Glutamatergic neuron (in vitro differentiated cells): ENCODE measurements at regions not wholly inside any gene's neighbourhood (a gene's known extent, or its start where the extent isn't known, plus 50 kb on each side); places are given as distances from the start of the nearest gene placed in this dataset.

Source experiments
- DNase-seq: peaks from one replicate; pipeline ENCODE4 v3.0.0; 2022
- H3K27ac Mint-ChIP-seq: one replicate; pipeline ENCODE4 v1.8.0; 2020; ENCODE audit warnings: mild to moderate bottlenecking, mixed read lengths, inconsistent platforms; ENCODE audit not compliant: unreplicated experiment
- H3K27me3 Mint-ChIP-seq: one replicate; pipeline ENCODE4 v1.8.0; 2020; ENCODE audit warnings: mild to moderate bottlenecking, moderate library complexity, mixed read lengths, inconsistent platforms; ENCODE audit not compliant: unreplicated experiment
- H3K36me3 Mint-ChIP-seq: one replicate; pipeline ENCODE4 v1.8.0; 2020; ENCODE audit warnings: mild to moderate bottlenecking, mixed read lengths, inconsistent platforms; ENCODE audit not compliant: unreplicated experiment
- H3K4me1 Mint-ChIP-seq: one replicate; pipeline ENCODE4 v1.8.0; 2020; ENCODE audit warnings: mild to moderate bottlenecking, low read depth, mixed read lengths, inconsistent platforms; ENCODE audit not compliant: unreplicated experiment
- H3K4me3 Mint-ChIP-seq: one replicate; pipeline ENCODE4 v1.8.0; 2020; ENCODE audit warnings: mild to moderate bottlenecking, mixed read lengths, inconsistent platforms; ENCODE audit not compliant: unreplicated experiment
- H3K9me3 Mint-ChIP-seq: one replicate; pipeline ENCODE4 v1.8.0; 2020; ENCODE audit warnings: mild to moderate bottlenecking, moderate library complexity, mixed read lengths, inconsistent platforms; ENCODE audit not compliant: unreplicated experiment
- CTCF ChIP-seq: fragments of 200-600 bp; sonication (generic); IDR thresholded peaks from one replicate; pipeline ENCODE4 v1.5.0; 2021; ENCODE audit not compliant: partially characterized antibody, unreplicated experiment

- H3K36me3 Mint-ChIP-seq = no peaks in the 10 kb centered on the region
- H3K27me3 Mint-ChIP-seq = no peaks in the 10 kb centered on the region
- no peak for DNase-seq
- no peak overlapping the region for H3K27ac Mint-ChIP-seq
- H3K4me1 Mint-ChIP-seq = no peaks in the 10 kb centered on the region
- no peaks in the 10 kb centered on the region for H3K9me3 Mint-ChIP-seq
- no peak overlapping the region for H3K4me3 Mint-ChIP-seq
- no peak for TF ChIP-seq CTCF
Measured at GRCh38 chr3:5841599-5841998, 654.1 kb downstream of the EDEM1 start.

- Mint-ChIP-seq H3K9me3 (no peaks in the 10 kb centered on the region), H3K4me3 (no peak overlapping the region), H3K27me3 (peaks cover 4% of the 10 kb centered on the region), H3K4me1 (no peaks in the 10 kb centered on the region), H3K27ac (no peak overlapping the region), H3K36me3 (no peaks in the 10 kb centered on the region)
- TF ChIP-seq CTCF = no peak
- DNase-seq = no peak
Measured at GRCh38 chr3:5846261-5846660, 658.8 kb downstream of the EDEM1 start.

- H3K27me3 Mint-ChIP-seq = no peaks in the 10 kb centered on the region
- H3K4me3 Mint-ChIP-seq = no peak overlapping the region
- TF ChIP-seq CTCF = no peak
- no peaks in the 10 kb centered on the region for H3K36me3 Mint-ChIP-seq
- H3K9me3 Mint-ChIP-seq = no peaks in the 10 kb centered on the region
- no peaks in the 10 kb centered on the region for H3K4me1 Mint-ChIP-seq
- DNase-seq = no peak
- no peak overlapping the region for H3K27ac Mint-ChIP-seq
Measured at GRCh38 chr3:5861151-5861550, 673.6 kb downstream of the EDEM1 start.

- DNase-seq = no peak
- Mint-ChIP-seq H3K27ac (no peak overlapping the region), H3K36me3 (peaks cover 4% of the 10 kb centered on the region), H3K4me1 (no peaks in the 10 kb centered on the region), H3K9me3 (no peaks in the 10 kb centered on the region), H3K4me3 (no peak overlapping the region), H3K27me3 (no peaks in the 10 kb centered on the region)
- no peak for TF ChIP-seq CTCF
Measured at GRCh38 chr3:5874931-5875341, 687.4 kb downstream of the EDEM1 start.

- peaks cover 2% of the 10 kb centered on the region for H3K9me3 Mint-ChIP-seq
- H3K36me3 Mint-ChIP-seq = peaks cover 4% of the 10 kb centered on the region
- peaks cover 6% of the 10 kb centered on the region for H3K4me1 Mint-ChIP-seq
- no peaks in the 10 kb centered on the region for H3K27me3 Mint-ChIP-seq
- TF ChIP-seq CTCF = no peak
- no peak for DNase-seq
- H3K4me3 Mint-ChIP-seq = no peak overlapping the region
- no peak overlapping the region for H3K27ac Mint-ChIP-seq
Measured at GRCh38 chr3:5888851-5889250, 701.3 kb downstream of the EDEM1 start.
